ENCODE measurements at regions not wholly inside any gene's neighbourhood (a gene's known extent, or its start where the extent isn't known, plus 50 kb on each side); places are given as distances from the start of the nearest gene placed in this dataset.

GRCh38 chr7:27459021-27459730 is 203.5 kb downstream of the HIBADH start:
- Histone ChIP-seq H3K4me2 (no peak overlapping the region), H3K36me3 (no peaks in the 10 kb centered on the region), H3K9me3 (replicated peaks in 1 of 11) (no peaks in the 10 kb centered on the region), H3K9ac (no peak overlapping the region), H3K27me3 (no peaks in the 10 kb centered on the region), H3K27ac (no peak overlapping the region), H4K20me1 (no peaks in the 10 kb centered on the region), H3K4me3 (no peak overlapping the region), H3K4me1 (no peaks in the 10 kb centered on the region)
- TF ChIP-seq Cebpa-rat (IDR thresholded peaks at IDR 0.05) = no peak

- no peak for TF ChIP-seq Cebpa-rat (IDR thresholded peaks at IDR 0.05)
- Histone ChIP-seq H3K4me3 (no peak overlapping the region), H3K9me3 (replicated peaks in 1 of 11) (no peaks in the 10 kb centered on the region), H3K9ac (no peak overlapping the region), H3K36me3 (no peaks in the 10 kb centered on the region), H3K27ac (no peak overlapping the region), H3K4me1 (no peaks in the 10 kb centered on the region), H3K4me2 (no peak overlapping the region), H3K27me3 (no peaks in the 10 kb centered on the region), H4K20me1 (no peaks in the 10 kb centered on the region)
These were observed 203.0 kb downstream of the HIBADH start for GRCh38 chr7:27459731-27460053.

DNA sequence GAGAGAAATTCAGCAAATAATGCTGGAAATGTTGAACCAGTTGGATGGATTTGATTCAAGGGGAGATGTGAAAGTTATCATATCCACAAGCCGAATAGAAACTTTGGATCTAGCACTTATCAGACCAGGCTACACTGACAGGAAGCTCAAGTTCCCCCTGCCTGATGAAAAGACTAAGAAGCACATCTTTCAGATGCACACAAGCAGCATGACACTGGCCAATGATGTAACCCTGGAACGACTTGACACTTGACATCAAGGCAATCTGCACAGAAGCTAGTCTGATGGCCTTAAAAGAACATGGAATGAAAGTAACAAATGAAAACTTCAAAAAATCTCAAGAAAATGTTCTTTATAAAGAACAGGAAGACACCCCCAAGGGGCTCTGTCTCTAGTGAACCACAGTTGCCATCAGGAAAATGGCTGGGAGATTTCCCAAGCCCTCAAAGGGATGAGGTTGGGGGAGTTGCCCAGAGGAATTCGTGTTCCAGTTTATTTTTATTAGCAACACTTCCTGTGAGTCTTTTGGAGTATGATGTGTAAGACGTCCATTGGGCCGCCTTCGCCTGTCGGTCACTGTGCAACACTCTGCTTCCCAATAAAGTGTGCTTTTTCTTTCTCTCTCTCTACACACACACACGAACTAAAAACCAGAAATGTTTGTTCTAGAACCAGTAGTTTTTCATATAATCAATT is 200.0 kb downstream of the HIBADH start:
- no peak overlapping the region for H3K27ac ChIP-seq
- no peaks in the 10 kb centered on the region for H3K9me3 ChIP-seq (replicated peaks in 1 of 11)
- H3K4me2 ChIP-seq = 0 out of 22 replicates have a peak overlapping the region, but pooled peaks of 1 of the 11 experiments have one; percentile 19
- no peak overlapping the region for H3K9ac ChIP-seq
- H3K36me3 ChIP-seq = no peaks in the 10 kb centered on the region
- no peaks in the 10 kb centered on the region for H4K20me1 ChIP-seq
- no peak for TF ChIP-seq Cebpa-rat (IDR thresholded peaks at IDR 0.05)
- no peak overlapping the region for H3K4me3 ChIP-seq
- H3K27me3 ChIP-seq = no peaks in the 10 kb centered on the region
- no peaks in the 10 kb centered on the region for H3K4me1 ChIP-seq

- Histone ChIP-seq H3K4me2 (no peak overlapping the region), H3K27ac (no peak overlapping the region), H3K9ac (no peak overlapping the region), H4K20me1 (no peaks in the 10 kb centered on the region), H3K36me3 (no peaks in the 10 kb centered on the region), H3K27me3 (no peaks in the 10 kb centered on the region), H3K4me1 (no peaks in the 10 kb centered on the region), H3K4me3 (no peak overlapping the region), H3K9me3 (replicated peaks in 1 of 11) (no peaks in the 10 kb centered on the region)
- no peak for TF ChIP-seq Cebpa-rat (IDR thresholded peaks at IDR 0.05)
These were observed 197.7 kb downstream of the HIBADH start for GRCh38 chr7:27464970-27465369.

DNA sequence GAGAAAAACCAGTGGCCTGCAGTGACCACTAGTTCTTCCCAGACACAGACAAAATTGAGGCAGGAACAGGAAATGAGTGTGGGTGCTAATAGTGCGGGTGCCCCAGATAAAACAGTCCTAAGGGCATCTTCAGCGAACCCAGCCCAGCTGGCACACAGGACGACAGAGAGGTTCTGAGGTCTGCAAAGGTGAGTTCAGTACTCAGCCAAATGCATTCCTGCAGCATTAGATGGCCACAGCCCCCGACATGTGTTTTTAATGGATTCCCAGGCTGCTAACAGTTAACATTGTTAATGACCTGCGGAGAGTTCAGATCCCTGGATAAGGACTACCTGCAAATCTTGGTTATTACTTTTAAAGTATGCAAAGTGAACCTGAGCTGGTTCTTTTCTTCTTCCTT is 196.0 kb downstream of the HIBADH start:
- Histone ChIP-seq H4K20me1 (no peaks in the 10 kb centered on the region), H3K4me2 (no peak overlapping the region), H3K36me3 (no peaks in the 10 kb centered on the region), H3K4me1 (no peaks in the 10 kb centered on the region), H3K27ac (no peak overlapping the region), H3K9me3 (replicated peaks in 1 of 11) (no peaks in the 10 kb centered on the region), H3K4me3 (no peak overlapping the region), H3K27me3 (no peaks in the 10 kb centered on the region), H3K9ac (no peak overlapping the region)
- no peak for TF ChIP-seq Cebpa-rat (IDR thresholded peaks at IDR 0.05)

DNA sequence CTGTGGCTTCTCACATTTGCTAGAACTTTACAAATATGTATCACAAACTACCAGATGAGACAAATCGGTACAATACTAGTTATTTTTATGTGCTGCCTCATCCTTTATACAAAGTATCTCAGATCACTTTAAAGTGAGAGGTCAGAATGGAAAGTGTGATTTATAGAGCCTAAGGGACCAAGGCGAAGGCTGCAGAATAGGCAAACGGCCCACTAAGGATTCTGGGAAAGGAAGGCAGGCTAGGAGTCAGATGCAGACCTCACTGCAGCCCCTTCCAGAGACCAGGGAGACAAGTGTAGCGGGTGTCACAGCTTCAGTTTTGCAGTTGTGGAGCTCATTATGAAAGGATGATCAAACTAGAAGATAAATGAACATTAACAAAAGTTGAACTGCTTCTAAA is 190.6 kb downstream of the HIBADH start:
- no peak overlapping the region for H3K4me3 ChIP-seq
- no peaks in the 10 kb centered on the region for H3K4me1 ChIP-seq
- H3K9me3 ChIP-seq (replicated peaks in 1 of 11) = no peaks in the 10 kb centered on the region
- H3K4me2 ChIP-seq = no peak overlapping the region
- no peak overlapping the region for H3K27ac ChIP-seq
- no peak overlapping the region for H3K9ac ChIP-seq
- H3K36me3 ChIP-seq = no peaks in the 10 kb centered on the region
- H3K27me3 ChIP-seq = no peaks in the 10 kb centered on the region
- TF ChIP-seq Cebpa-rat (IDR thresholded peaks at IDR 0.05) = no peak
- H4K20me1 ChIP-seq = no peaks in the 10 kb centered on the region

All from BLaER1 treated with 17β-estradiol and CSF1 and Interleukin-3, amounts not matched to agents 10 nM and 100 nM (cell line).